Gastrocnemius medialis (tissue), 4 donors: ENCODE measurements at regions not wholly inside any gene's neighbourhood (a gene's known extent, or its start where the extent isn't known, plus 50 kb on each side); places are given as distances from the start of the nearest gene placed in this dataset.

Experiments used
- POLR2A ChIP-seq, 2 donors: fragments of 450-650 bp; IDR thresholded peaks; one replicate each; pipeline ENCODE4 v1.6.1; 2017; ENCODE audit warnings: antibody characterized with exemption in 2 of 2, mild to moderate bottlenecking in 2 of 2, moderate library complexity in 2 of 2
- TF ChIP-seq, protein P1 (sequence below), 5 experiments: fragments of 450-650 bp in 3 of 5; fragments of 200-600 bp in 2 of 5; sonication (generic) in 2 of 5; IDR thresholded peaks in 4 of 5; conservative IDR thresholded peaks in 1 of 5; 1 replicate in 4 of 5; 2 replicates in 1 of 5; pipeline ENCODE4 v1.5.1; 2016 to 2019; ENCODE audit warnings: antibody characterized with exemption in 5 of 5, mild to moderate bottlenecking in 3 of 5, moderate library complexity in 3 of 5

DNA sequence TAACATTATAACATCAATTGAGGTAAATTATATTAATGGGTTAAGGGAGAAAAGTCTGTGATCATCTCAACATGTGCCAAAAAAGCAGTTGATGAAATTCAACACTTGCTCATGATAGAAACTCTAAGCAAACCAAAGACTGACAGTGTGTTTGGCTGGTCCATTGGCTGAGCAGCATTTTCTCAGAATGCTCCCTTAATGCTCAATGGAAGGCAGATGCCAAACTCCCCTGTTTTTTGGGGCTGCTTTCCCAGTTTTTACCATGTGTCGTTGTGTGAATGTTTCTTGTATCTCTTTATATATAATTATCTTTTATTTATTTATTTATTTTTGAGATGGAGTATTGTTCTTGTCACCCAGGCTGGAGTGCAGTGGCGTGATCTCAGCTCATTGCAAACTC is 114.7 kb downstream of the SEC23IP start:
- TF ChIP-seq, protein P1, sequence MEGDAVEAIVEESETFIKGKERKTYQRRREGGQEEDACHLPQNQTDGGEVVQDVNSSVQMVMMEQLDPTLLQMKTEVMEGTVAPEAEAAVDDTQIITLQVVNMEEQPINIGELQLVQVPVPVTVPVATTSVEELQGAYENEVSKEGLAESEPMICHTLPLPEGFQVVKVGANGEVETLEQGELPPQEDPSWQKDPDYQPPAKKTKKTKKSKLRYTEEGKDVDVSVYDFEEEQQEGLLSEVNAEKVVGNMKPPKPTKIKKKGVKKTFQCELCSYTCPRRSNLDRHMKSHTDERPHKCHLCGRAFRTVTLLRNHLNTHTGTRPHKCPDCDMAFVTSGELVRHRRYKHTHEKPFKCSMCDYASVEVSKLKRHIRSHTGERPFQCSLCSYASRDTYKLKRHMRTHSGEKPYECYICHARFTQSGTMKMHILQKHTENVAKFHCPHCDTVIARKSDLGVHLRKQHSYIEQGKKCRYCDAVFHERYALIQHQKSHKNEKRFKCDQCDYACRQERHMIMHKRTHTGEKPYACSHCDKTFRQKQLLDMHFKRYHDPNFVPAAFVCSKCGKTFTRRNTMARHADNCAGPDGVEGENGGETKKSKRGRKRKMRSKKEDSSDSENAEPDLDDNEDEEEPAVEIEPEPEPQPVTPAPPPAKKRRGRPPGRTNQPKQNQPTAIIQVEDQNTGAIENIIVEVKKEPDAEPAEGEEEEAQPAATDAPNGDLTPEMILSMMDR (IDR thresholded peaks at IDR 0.05 in 4 of 5, conservative IDR thresholded peaks at IDR 0.05 in 1 of 5): no peak
- no peak for TF ChIP-seq POLR2A (IDR thresholded peaks at IDR 0.05)
